Right ventricle myocardium superior (tissue), 1 donor: ENCODE measurements at regions not wholly inside any gene's neighbourhood (a gene's known extent, or its start where the extent isn't known, plus 50 kb on each side); places are given as distances from the start of the nearest gene placed in this dataset.

Experiments used
- ATAC-seq: fragments of 200-7000 bp; cut with Tn5 transposase; one replicate; pipeline ENCODE4 v1.9.1; 2020; ENCODE audit warnings: mild to moderate bottlenecking; ENCODE audit not compliant: poor library complexity
- DNase-seq: peaks from one replicate; pipeline ENCODE4 v3.0.0-alpha.2; 2020
- intact Hi-C: fragments of 100-400 bp; cut with DNase I; formaldehyde crosslinking; loops from one replicate; pipeline ENCODE4 v1.11.2; 2022
- donor health status: DM: no; HTN: yes; CAD: no; lungs with severe emphysema.

DNA sequence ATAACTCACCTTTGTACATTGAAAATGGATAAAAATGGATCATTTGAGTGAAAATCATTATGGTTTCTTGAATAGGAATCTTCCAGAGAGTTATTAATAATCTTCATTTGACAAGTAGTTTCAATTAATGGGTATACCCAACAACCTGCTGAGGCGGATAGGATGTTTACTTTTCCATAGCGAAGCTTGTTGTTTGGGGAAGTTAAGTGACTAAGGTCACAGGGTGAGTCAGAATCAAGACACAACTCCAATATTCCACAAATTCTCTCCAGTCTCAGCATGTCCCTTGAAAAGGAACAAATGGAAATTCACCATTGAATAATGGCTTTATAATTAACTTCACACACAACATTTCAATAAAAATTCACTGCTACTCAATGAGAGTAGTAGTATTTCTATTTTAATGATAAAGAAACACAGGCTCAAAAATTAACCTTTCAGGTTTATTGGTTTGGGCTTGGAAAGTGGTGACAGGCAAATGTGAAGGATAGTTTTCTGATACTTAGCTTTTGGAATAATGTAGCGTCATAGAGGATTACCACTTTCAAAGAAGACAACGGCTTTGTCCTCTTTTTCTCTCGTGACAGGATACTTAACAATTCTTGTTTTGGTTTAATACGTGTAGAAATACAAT is 211.3 kb downstream of the GPD2 start:
- intact Hi-C loops = no loop called here
- no peak for ATAC-seq
- no peak for DNase-seq

DNA sequence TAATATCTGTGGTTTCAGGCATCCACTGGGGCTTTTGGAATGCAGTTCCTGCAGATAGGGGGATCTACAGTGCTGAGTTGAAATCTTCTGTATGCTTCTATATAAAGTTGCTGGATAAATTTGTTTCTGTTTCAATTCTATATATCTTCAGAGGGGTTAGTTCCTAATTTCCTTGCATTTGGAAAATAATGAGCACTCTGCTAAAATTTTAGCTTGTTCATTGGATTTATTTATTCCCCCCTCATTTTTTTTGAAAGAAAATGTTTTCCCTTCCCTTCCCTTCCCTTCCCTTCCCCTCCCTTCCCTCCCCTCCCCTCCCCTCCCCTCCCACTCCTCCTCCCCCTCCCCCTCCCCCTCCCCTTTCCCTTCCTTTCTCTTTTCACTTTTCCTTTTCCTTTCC is 212.3 kb downstream of the GPD2 start:
- DNase-seq (no peak), ATAC-seq (no peak)
- intact Hi-C loops = no loop called here

DNA sequence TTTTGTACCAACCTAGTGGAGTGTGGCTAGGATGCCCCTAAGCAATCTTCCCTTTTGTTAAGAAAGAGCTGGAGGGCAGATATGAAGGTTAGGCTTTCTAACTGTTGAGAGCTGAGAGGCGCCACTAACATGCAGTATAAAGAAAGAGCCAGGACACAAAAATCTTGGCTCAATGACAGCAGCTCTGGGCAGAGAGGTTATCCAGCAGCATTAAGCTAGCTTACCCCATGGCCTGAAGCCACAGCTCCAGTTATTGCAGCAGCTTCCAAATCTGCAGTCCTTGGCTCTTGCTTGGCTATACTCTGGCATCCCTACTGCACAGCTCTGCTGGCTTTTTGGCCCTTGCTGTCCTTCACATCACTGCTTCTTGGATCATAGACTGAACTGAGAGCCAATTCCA is 213.4 kb downstream of the GPD2 start:
- intact Hi-C loops = no loop called here
- DNase-seq (peak; percentile 66), ATAC-seq (peak; percentile 100)

DNA sequence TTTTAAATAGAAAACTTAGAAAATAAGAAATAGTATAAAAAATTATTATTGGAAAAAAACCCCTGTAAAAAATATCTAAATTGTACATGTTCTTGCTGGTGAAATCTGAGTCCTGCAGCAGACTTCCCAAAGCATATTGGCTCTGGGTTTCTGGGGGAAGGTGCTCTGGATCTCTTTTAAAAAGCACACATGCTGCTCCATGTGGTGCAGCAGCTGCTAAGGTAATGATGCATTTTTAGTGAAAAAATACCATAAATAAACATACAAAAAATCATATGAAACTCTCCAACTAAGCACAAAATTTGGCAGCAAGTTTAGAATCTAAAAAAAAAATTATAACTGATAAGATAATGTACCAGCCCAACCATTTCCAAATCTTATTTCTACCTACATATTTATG is 216.5 kb downstream of the GPD2 start:
- intact Hi-C loops = loop anchor here (10.0 kb wide), 1 partner anchor 132 kb away; no protein-coding TSS in a partner anchor
- ATAC-seq (no peak), DNase-seq (no peak)

DNA sequence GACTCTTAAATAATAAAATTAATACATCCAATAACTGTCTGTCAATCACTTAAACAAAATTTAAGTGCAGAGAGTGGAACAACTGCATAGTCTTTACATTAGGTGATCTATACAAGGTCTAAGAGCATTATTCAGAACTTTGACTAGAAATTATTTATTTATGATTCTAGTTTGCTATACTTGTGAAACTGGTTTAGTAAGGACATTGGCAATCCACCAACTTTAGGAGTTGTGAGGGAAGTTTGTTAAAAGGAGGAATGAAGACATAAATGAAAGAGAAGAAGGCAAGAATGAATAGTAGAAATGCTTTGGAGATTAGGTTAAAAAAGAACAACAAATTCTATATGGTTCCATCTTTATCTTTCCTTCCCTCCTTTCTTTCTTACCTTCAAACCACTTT is 217.5 kb downstream of the GPD2 start:
- intact Hi-C loops = loop anchor here (10.0 kb wide), 1 partner anchor 131 kb away; no protein-coding TSS in a partner anchor
- no peak for ATAC-seq
- no peak for DNase-seq

DNA sequence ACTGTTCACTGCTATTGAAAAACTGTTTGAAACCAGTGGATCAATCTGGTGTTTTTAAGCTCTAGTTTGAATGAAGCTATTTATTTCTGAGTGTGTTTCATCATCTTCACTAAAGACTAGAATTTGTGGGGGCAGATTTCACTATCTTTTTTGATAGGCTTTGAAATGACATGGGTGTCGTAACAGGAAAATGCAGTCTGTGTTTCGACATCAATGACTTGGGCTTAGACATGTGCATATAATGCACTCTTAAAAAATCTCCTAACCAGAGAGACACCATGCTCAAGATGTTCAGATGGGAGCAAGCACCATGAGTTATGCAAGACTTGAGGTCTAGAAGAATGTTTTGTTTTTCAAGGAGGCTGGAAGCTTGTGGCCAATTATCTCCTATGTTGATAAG is 221.6 kb downstream of the GPD2 start:
- intact Hi-C loops = loop anchor here (10.0 kb wide), 1 partner anchor 127 kb away; no protein-coding TSS in a partner anchor
- DNase-seq (no peak), ATAC-seq (no peak)

DNA sequence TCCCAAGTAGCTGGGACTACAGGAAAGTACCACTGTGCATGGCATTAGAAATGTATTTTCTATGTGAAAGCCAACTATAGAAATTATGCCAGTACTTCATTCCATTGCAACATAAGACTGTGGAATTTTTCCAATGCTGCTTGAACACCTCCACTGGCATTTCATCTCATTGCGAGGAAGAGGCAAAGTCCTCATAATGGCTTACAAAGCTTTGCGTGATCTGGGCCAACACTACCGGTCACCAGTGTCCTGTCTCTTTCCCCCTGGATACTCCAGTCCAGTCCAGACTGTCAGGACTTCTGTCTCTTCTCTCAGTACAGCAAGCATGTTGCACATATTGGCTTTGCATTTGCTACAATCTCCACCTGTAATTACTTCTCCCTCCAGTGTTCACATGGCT is 223.5 kb downstream of the GPD2 start:
- ATAC-seq (no peak), DNase-seq (no peak)
- intact Hi-C loops = loop anchor here (10.0 kb wide), 1 partner anchor 125 kb away; no protein-coding TSS in a partner anchor

DNA sequence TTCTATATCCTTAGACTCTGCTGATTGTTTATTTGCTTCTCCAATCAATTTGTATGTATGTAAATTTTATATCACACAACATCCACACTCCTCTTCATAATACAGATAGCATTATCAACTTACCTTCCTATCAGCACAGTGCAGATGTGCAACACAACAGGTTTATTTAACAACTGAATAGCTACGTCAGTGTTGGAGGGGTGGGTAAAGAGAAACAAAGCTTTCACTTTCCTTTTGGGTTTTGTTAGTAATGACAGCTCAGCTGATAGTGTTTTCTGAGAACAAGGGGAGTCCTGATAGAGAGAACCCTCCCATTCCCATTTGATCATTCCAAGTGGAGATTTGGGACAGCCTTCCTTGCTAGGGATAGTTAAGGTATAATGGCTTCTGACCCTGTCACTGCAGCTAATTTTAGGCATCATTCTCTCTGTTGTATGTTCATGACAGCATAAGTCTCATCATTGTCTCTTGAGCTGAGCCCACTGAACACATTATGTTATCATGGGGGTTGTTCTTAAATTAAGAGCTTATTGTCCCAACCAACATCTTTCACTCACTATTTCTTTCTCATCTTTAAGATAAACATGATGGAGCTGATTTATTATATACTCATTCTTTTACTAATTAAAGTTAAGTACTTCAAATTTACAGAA is 227.7 kb downstream of the GPD2 start:
- ATAC-seq (no peak), DNase-seq (no peak)
- intact Hi-C loops = no loop called here

DNA sequence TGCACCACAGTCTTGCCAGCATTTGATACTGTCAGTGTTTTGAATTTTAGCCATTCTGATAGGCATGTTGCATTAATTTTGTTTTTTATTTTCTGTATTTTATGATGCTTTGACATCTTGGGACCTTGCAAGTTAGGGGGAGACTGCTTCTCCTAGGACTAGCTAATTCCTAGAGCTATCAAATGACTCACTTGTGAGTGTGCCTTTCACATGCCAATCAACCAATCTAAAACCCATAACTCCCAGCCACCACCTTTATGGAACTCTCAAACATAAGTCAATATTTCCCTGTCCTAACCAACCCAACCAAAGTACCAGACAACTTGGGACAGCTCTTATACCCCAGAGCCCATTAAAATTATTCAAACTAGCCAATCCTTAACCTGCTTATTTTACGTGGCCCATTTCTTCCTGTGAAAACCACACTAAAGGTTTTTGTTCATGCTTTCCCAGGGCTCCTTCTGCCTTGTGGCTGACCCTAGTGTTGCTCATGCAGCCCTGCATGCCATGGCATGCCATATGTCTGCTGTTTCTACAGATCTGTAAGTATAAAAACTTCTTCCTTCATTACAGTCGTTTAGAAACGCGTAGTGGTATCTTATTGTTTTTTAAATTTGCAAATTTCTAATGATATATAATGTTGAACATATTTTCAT is 230.1 kb downstream of the GPD2 start:
- DNase-seq = no peak
- ATAC-seq = no peak
- intact Hi-C loops = no loop called here

DNA sequence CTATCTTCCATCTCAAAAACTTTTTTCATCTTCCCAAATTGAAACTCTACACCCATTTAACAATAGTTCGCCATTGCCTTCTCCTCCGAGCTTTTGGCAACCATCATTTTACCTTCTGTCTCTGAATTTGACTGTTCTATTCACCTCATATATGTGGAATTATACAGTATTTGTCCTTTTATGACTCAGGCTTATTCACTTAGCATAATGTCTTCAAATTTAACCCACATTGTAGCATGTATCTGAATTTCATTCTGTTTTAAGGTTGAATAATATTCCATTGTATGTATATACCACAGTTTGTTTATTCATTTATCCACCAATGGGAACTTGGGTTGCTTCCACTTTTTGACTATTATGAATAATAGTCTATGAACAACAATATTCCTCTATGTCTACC is 233.9 kb downstream of the GPD2 start:
- ATAC-seq (no peak), DNase-seq (no peak)
- intact Hi-C loops = no loop called here

DNA sequence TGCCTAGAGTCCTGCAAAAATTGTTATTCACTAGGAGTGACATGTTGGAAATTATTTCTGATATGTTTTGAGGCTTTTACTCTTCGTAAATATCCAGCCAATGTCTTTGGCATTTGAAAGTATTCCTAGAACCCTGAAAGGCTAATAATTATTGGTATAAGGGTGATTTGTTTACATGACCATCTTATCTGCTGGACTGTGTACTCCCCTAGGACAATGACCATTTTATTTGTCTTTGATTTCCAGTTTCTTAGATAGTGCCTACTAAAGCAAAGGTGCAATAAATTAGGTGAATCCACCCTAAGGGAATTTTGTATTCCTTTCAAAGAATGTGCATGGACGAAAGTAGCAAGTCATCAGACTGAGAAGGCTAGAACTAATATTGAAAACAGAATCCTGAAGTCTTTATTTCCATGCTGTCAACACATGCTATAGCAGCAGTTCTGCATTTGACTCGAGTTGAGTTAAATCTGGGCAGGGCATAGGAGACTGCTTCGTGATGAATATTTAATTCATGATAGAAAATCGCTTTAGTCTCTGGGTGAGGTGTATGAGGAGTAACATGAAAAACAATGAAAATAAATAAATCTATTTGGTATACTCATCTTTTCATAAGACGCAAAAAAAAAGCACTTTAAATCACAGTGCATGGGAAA is 235.7 kb downstream of the GPD2 start:
- DNase-seq = no peak
- intact Hi-C loops = no loop called here
- no peak for ATAC-seq

DNA sequence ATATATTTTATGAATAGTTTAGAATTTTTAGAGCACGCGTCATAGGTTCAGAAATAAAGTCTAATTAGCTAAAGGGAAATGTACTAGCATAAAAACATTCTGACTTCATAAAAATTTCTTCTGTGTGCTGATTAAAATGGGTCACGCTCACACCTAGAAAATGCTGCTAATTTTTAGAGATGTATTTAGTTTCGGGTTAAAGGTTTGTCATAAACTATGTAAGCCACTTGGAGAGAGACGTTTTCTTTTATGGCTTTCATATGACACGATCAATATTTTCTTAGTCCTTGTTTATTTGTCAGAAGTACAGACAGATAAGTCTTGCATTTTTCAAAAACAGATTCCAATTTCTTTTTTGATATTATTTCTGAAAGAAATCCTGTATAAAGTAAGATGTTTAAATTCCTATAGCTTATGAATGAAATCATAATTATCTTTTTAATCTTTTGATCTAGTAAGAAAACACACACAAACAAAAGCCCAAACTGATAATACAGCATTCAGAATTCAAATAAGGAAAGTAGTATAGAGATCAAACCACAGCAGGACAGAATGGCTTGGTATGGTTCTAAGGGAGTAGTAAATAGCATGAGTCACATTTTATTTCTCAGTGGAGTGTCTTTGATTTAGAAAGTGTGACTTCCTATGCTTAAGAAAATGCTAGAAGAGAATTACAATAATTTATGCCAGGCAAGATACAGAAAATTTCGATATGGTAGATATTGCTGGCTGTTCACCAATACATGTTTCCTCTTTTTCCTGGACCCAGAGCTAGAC is 236.6 kb downstream of the GPD2 start:
- ATAC-seq (no peak), DNase-seq (no peak)
- intact Hi-C loops = no loop called here

DNA sequence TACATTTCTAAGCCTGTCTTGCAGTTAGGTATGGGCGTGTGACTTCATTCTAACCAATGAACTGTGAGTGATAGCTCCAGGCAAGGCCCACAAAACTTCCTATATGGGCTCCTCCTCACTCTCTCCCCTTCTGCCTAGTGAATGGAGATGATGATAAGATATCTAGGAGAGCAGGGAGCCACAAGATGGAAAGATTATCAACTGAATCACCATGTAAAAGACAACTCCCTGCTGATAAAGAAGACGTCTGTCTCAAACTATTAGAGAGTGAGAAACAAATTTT is 237.1 kb downstream of the GPD2 start:
- intact Hi-C loops = no loop called here
- ATAC-seq (no peak), DNase-seq (no peak)

DNA sequence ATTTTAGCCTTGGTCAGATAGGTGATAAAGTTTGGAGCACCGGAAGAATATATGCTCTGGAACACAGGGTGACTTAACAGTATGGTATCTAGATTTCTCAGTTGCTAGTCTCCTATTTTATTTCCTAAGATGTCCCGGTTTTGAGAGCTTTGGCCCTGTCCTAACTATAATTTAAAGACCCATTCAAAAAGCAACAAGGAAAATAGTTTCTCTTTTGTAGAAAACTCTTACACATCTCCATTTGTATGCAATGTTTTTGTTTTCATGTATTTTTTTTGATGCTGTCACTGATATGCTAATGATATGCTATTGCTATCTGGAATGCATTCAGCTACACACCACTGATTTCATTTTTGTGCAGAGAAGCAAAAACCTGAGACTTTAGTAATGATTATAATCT is 237.8 kb downstream of the GPD2 start:
- ATAC-seq (no peak), DNase-seq (no peak)
- intact Hi-C loops = no loop called here

DNA sequence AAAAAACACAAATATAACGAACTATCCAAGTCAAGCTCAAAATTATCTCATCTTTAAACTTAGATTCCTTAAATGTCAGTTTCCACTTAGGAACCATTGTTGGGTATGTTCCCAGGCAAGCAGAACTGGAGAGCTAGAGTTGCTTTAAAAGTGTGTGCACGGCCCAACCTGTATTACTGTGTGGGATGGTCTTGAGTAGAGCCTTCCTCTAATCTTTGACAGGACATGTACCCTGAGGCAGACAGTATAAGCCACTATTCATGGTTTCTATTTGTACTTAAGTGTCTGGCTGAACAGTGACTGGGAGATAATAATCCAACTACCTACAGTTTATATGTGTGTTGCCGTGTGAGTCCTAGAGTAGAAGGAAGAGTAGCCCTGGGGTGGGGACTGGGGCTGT is 239.7 kb downstream of the GPD2 start:
- ATAC-seq (no peak), DNase-seq (no peak)
- intact Hi-C loops = no loop called here

DNA sequence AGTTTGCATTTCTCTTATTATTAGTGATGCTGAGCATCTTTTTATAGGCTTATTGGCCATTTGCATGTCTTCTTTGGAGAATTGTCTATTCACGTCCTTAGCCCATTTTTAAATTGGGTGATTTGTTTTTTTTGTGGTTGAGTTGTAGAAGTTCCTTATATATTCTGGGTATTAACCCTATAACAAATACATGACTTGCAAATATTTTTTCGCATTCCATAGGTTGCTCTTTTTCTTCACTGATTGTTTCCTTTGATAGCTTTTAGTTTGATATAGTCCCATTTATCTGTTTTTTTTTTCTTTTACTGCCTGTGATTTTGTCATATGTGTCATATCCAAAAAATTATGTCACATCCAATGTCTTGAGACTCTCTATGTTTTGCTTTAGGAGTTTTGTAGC is 243.6 kb downstream of the GPD2 start:
- intact Hi-C loops = no loop called here
- DNase-seq (no peak), ATAC-seq (no peak)

DNA sequence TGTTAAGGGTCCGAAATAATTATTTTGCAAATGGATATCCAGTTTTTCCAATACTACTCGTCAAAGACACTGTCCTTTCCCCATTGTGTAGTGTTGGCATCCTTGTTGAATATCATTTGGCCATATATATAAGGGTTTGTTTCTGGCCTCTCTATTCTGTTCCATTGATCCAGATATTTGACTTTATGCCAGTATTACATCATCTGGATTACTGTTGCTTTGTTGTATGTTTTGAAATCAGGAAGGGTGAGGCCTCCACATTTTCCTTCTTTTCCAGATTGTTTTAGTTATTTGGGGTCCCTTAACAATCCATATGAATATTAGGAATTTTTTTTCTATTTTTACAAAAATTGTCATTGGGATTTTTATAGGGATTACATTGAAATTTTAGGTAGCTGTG is 244.1 kb downstream of the GPD2 start:
- DNase-seq (no peak), ATAC-seq (no peak)
- intact Hi-C loops = no loop called here

DNA sequence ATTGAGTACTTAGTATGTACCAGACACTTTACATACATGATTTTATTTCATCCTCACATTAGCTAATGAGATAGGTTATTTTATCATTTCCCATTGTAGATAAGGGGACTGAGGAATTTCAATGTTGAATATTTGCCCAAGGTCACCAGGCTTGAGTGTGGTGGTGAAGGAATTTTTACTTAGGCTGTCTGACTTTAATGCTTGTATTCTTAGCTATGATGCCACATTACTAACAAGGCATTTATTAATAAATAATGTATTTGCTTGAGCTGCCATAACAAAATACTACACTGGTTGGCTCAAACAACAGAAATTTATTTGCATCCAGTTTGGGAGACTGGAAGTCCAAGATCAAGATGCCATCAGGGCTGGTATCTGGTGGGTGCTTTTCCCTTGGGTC is 250.9 kb downstream of the GPD2 start:
- no peak for ATAC-seq
- intact Hi-C loops = no loop called here
- no peak for DNase-seq

DNA sequence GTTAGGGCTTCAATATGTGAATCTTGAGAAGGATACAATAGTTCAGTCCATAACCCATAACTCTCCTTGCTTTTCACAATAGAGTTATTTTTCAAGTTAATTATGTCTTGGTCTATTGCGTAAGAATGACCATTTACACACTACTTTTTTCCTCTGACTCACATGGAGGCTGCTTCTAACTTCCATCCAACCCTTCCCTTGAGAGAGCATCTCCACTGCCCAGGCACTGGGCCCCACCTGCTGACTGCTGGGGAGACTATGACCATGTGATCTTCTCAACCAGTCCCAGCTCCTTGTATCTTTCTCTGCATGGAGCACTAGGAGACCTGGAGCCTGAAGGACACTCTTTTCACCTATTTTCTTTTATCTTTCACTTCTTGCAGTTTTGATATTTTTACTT is 251.5 kb downstream of the GPD2 start:
- intact Hi-C loops = no loop called here
- DNase-seq = peak; percentile 41
- peak; percentile 59 for ATAC-seq
